SK-N-DZ (cell line): ENCODE measurements at regions not wholly inside any gene's neighbourhood (a gene's known extent, or its start where the extent isn't known, plus 50 kb on each side); places are given as distances from the start of the nearest gene placed in this dataset.

Experiments used
- DNase-seq: peaks from one replicate; pipeline ENCODE4 v3.0.0-alpha.2; 2015; ENCODE audit warnings: low spot score

DNA sequence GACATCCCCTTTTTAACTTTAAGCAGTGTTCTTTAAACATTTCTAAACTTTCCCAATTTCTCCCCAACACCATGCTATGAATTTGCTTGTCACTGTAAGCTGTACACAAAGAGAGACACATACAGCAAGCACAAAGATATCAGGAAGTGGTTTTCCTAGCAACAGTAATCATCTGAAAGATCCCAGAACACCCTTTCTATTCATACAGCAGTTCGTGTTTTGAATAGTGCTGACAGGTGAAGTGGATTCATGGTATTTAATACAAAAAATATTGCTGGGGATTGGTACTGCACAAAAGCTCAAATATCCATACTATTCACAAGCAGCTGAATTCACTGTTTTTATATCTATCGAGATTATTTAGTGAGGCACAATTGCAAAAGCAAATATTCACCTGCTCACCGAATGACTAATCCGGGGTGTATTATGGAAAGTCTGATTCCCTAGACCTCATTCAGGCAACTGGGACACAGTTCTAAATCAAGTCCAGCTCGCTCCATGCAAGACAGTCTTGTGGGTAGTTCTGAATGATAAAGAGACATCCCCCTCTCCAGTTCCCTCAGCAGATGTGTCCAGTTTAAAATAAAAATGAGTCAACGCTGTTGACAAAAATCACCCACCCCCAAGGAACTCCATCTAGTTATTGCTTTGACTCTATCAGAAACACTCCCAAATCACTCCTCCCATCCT, 107.1 kb upstream of the TSHZ2 start:
- no peak for DNase-seq

DNA sequence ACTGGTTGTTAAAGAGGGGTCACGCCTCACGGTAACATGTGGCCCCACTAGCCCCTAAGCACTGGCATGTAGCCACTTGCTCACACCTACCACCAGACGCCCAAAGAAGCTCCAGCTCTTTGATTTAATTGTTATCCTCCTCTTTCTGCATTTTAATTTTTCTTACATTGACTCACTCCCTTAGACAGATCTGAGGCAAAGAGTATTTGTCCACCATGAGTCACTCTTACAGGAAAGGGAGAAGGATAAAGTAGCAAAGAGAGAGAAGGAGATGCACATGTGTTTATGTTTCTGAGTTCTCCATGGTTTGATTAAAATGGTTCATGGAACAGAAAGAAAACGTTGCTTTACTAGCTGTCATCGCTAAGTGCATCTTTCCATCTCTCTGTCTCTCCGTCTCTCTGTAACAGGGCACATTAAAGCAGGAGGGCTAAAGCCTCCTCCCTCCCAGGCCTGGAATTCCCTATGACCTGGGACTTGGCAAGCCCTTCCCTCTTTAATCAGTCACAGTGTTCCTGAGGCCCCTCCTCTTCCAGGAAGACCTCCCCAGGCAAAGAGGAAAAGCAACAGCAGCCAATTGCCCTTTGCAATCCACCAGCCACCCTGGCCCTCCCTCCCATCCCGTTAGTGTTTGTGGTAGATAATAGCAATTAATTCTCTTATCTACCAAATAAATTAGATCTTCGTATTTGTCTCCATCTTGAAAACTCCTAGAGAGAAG, 112.8 kb upstream of the TSHZ2 start:
- no peak for DNase-seq

- no peak for DNase-seq
These were observed 119.4 kb upstream of the TSHZ2 start for GRCh38 chr20:52852714-52853113.

DNA sequence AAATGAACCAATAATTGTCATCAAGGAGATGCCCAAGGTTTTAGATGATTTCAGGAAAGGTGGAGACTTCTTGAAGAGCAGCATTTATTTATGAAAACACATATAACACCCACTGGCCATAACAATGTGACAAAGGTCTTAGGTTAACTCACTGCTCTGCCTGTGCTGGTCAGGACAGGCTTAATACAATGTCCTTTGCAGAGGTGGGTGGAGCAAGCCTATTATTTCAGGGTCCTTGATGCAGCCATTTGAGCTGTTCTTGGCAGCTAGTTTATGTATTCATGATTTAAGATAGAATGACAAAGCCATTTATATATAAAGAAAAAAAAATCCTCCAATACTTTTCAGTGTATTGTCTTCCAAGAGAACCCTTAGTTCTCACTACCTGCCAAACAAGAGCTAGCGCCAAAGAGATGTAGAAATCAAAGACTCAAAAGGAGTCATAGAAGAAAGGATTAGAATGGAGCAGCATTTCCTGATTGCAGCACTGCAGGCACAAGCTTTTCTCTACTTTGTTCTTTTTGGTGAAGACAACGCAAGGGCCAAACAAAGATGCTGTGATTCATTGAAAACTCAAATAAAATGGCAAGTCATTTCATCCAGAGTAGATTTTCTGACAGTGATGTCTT, 124.3 kb upstream of the TSHZ2 start:
- DNase-seq: no peak

DNA sequence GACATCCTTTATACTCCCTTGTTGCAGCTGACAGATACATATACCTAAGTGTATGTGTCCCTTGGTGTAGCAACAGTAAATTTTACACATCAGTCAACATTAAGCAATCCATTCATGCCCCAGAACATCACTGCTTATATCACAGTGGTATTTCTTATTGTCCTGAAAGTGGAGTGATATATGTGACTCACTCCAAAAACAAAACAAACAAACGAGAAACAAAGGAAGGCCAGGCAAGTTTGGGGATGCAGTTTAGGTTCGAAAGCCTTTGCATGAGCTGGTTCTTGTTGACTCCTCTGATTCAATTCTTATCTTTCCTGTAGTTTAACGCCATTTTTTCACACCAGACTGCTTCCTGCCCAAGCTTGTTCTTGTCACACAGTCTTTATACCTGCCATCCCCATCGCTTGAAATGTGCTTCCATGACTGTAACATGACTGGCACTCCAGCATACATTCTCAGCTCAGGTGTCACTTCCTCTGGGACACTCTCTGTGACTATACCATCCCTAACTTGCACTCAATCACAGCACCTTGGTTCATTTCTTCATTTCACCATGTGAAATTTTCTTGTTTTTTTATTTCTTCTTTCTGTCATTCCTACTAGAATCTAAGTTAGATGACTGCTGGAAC, 125.0 kb upstream of the TSHZ2 start:
- DNase-seq: no peak

GRCh38 chr20:52845044-52845443, 127.1 kb upstream of the TSHZ2 start:
- DNase-seq: no peak

- DNase-seq: no peak
These were observed 128.7 kb upstream of the TSHZ2 start for GRCh38 chr20:52843425-52843824.

DNA sequence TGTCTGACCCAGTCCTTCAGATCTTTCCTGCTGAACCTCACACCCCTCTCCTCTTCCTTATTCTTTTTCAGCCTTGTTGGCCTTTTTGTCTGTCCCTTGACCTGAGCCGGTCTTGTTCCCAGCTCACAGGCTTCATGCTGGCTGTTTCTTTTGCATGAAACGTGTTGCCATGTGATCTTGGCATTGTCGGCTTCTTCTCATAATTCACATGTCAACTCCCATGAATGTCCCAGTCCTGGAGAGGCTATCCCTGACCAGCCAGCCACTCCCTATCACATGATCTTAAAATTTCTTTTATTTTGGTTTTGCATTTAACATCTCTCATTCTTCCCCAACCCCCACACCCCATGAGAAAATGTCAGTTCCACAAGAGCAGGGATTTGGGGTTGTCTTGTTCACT, 131.2 kb upstream of the TSHZ2 start:
- DNase-seq: no peak

DNA sequence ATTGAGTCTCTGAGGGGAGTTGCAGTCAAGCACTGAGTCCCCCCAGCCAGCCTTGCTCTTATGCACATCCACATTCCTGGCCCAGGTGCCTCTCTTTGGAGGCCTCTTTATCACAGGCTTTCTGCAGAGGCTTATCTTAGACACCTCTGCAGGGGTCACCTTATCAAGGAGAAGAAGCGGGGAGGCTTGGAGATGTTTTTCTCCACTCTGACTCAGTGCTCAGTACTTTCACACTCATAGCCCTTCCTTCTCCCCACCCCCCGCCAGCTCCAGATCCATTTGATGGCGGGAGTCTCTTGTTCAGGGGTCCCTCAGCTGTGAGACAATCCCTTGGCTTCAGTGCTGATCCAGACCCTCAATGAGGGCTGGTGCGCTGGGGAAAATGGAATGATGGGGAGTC, 132.1 kb upstream of the TSHZ2 start:
- DNase-seq: no peak

DNA sequence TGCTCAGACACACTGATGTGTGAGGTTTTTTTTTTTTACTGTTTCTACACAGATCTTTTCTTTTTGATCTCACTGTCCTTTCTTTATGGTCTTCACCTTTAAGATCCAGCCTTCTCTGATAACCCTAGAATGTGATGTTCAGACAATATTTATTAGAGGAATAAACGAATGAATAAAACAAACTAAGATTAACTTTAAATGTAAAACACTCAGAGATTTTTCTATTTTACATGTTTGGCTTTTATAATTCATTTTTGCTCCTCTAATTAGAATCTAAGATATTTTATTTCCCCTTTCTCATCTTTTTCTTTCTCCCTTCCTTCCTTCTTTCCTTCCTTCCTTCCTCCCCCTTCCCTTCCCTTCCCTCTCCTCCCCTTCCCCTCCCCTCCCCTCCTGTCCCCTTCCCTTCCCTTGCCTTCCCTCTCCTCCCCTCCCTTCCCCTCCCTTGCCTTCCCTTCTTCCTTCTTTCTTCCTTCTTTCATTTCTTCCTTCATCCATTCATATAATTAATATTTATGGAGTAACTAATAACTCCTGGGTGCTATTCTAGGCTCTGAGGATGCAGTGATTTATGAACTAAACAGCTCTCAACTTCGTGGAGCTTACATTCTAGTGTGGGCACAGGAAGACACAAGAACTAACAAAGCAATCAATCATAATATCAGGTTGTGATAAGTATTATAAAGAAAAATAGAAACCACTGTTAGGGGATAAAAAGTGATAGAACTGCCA, 133.5 kb upstream of the TSHZ2 start:
- DNase-seq: no peak

DNA sequence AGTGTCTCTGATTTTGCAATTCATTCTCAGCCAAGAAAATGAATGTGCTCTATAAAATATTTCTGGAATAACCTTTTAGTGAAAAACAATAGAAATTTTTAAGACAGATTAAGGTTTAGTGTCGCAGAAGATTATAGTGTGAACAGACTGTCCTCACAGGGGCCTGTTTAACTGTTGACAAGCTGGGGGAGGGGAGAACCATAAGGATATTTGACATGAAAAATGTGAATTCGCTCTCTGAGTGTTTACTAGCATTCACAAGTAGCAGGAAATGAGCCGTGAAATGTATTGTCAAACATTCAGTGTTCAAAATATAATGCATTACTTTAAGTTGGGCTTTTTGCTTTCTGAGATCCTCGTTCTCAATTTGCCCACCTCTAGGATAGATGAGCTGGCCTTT, 134.8 kb upstream of the TSHZ2 start:
- DNase-seq: no peak

DNA sequence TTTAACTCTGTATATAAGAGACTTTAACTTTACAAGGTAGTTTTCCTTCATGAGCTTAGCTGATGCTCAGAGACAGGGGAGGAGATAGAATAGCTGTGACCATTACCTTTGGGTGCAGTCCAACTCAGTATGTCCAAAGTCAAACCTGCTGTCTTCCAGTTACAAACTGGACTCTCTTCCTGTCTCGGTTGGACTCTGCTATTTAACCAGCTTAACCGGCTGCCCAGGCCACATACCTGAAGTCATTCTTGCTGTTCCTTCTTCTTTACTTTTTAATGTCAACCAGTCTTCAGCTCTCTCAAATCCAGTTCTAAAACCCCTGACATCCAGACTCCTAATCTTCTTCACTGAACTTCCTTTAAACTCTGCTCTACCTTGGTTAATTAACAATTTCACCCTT, 138.3 kb upstream of the TSHZ2 start:
- no peak for DNase-seq

- no peak for DNase-seq
These were observed 139.9 kb upstream of the TSHZ2 start for GRCh38 chr20:52832151-52832774.

DNA sequence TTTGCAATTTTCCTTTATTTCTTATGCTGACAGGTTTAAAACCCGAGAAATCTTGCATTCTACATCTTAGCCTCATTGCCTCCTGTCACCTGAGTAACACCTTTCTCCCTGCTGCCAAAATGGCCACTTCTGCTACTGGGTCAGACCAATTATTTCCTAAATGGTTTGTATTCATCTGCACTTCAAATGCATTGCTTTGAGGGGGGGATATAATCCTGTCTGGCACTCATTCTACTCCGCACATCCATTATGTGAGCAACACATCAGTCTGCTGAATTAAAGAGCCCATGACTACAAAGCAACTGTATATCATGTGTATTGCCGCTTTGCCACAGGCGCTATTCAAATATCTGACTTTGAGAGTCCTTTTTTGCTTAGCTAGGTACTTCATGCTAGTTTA, 141.6 kb upstream of the TSHZ2 start:
- DNase-seq: no peak

DNA sequence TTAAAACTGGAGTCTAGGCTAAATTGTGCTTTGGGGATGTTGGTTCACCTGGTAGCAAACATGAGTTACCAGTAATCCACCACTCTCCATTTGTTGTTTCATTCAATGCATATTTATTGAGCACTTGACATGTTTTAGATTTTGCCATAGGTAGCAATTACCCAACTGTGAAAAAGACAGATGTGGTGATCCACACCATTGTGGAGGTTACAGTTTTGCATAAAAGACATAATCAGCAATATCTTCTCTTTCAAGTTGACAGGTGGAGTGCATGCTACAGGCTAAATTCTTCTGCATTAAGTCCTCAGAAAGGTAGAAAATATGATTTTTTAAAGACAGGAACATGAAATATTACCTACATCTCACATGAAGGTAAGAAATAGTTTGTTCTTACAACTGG, 143.0 kb upstream of the TSHZ2 start:
- DNase-seq: no peak

- no peak for DNase-seq
These were observed 144.0 kb upstream of the TSHZ2 start for GRCh38 chr20:52828199-52828598.

DNA sequence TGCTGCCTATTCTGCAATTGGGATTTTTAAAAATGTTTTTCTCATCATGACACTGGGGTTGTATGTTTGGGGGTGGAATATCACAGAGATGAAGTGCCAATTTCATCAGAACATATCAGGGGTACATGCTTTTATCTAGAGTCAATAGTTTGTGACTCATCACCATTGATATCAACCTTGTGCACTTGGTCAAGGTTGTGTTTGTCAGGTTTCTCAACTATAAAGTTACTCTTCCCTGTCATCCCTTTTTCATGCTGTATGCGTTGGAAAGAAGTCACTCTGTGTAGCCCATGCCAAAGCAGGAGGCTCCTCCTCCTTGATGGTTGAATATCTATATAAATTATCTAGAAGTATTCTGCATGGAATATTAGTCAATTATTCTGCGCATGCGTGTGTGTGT, 145.4 kb upstream of the TSHZ2 start:
- no peak for DNase-seq

GRCh38 chr20:52826321-52826720, 145.8 kb upstream of the TSHZ2 start:
- DNase-seq: no peak

- no peak for DNase-seq
These were observed 147.5 kb upstream of the TSHZ2 start for GRCh38 chr20:52824494-52825216.

- DNase-seq: no peak
These were observed 148.9 kb upstream of the TSHZ2 start for GRCh38 chr20:52823303-52823702.
